ENCODE measurements at regions not wholly inside any gene's neighbourhood (a gene's known extent, or its start where the extent isn't known, plus 50 kb on each side); places are given as distances from the start of the nearest gene placed in this dataset.

DNA sequence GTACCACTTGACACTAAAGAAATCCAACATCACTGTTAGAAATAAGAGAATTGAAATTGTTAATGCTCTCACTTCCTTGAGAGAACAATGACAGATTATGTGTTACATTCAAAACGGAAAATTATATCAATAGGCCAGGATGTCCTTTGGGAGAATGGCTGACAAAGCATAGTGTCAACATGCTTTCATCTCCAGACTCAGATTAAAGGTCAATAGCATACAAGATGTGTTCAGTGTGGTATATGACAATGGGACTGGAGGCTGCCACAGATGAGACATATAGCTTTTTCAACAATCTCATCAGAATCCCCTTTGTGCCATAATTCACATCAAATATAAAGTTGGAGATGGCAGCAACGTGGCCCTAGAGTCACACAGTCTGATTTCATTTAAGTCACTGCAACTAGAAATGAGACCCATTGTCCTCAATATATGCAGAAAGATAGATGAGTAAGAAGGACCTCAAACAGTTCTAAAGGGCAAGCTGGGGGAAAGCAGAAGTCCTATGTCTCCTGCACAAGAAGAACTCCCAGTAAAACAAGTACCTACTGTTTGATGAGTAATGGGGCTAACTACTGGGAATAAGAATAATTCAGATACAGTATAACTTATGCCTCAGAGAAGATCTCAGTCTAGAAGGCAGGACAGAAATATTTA lies 327.9 kb downstream of the TTLL7 start:
- TF ChIP-seq, protein P1, sequence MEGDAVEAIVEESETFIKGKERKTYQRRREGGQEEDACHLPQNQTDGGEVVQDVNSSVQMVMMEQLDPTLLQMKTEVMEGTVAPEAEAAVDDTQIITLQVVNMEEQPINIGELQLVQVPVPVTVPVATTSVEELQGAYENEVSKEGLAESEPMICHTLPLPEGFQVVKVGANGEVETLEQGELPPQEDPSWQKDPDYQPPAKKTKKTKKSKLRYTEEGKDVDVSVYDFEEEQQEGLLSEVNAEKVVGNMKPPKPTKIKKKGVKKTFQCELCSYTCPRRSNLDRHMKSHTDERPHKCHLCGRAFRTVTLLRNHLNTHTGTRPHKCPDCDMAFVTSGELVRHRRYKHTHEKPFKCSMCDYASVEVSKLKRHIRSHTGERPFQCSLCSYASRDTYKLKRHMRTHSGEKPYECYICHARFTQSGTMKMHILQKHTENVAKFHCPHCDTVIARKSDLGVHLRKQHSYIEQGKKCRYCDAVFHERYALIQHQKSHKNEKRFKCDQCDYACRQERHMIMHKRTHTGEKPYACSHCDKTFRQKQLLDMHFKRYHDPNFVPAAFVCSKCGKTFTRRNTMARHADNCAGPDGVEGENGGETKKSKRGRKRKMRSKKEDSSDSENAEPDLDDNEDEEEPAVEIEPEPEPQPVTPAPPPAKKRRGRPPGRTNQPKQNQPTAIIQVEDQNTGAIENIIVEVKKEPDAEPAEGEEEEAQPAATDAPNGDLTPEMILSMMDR (IDR thresholded peaks at IDR 0.05; ENCODE audit: borderline replicate concordance, control extremely low read depth, extremely low read depth, insufficient read depth, missing control alignments) = no peak
- in situ Hi-C loops (cut with MboI; ENCODE audit: low sequenced_read_pairs, unreplicated experiment) = no loop called here
- DNase-seq (ENCODE audit: low spot score) = no peak

DNA sequence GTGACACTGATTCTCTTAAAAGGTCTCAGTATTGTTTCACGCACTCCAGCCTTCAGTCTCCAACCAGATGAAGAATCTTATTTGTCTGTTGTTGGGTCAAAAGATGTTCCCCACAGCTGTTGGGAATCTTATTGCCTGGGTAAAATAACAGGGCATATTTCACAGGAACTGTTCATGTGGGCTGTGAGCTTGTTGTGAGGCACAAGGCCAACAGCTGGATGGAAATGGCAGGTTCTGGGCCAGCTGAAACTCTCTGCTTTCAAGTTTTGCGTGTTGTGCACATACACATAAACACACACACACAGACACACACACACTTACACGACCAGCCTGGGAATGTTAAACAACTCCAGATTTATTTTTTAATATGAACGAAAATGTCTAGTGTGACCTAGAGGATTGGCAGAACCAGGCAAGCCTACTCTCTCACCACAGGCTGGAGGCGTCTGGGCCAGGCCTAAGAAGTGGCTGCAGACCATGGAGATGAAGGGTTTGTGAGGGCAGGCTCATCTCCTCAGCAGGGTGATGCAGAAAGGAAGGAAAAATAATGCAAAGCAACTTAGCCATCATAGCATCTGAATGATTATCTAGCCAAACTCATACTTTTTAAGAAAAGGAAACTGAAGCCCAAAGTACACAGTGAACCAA lies 357.0 kb downstream of the TTLL7 start:
- in situ Hi-C loops (cut with MboI; ENCODE audit: low sequenced_read_pairs, unreplicated experiment) = no loop called here
- TF ChIP-seq, protein P1 (IDR thresholded peaks at IDR 0.05; ENCODE audit: borderline replicate concordance, control extremely low read depth, extremely low read depth, insufficient read depth, missing control alignments) = no peak
- DNase-seq (ENCODE audit: low spot score) = no peak

DNA sequence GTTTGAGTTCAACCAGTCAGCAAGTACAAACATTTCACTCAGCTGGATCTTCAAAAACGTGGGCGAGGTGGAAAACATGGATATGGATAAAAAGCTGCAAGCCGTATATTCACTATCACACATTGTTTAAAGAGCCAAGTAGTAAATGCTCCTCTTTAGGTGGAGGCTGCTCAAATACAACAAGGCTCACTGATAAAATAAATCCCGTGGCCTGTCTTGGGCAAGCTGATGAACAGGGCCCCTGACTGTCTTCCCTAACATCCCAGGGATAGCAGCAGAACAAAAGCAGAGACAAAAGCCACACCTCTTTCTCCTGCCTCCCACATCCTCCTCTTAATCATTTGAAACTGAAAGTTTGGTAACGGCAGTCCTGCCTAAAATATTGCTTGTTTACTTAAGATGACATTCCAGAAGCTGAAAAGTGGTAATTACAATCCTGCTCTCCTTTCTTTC lies 357.7 kb downstream of the TTLL7 start:
- TF ChIP-seq, protein P1 (IDR thresholded peaks at IDR 0.05; ENCODE audit: borderline replicate concordance, control extremely low read depth, extremely low read depth, insufficient read depth, missing control alignments) = no peak
- in situ Hi-C loops (cut with MboI; ENCODE audit: low sequenced_read_pairs, unreplicated experiment) = no loop called here
- no peak for DNase-seq (ENCODE audit: low spot score)

DNA sequence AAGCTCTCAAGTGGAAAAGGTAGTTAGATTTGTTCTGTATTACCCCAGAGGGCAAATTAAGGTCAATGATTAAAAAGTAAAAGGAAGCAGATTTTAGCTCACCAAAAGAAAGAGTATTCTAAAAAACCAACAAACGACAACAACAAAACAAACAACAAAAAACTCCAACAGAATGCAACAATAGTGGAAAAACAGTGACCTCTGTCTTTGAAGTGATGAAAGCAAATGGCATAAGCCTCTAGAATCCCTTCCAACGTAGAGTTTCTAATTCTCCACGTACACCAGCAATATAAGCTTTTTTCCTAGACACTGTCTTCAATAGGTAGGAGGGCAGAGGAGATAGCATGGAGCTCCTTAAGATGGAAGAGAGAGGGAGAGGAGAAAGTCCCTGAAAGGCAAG lies 359.1 kb downstream of the TTLL7 start:
- in situ Hi-C loops (cut with MboI; ENCODE audit: low sequenced_read_pairs, unreplicated experiment) = no loop called here
- TF ChIP-seq, protein P1 (IDR thresholded peaks at IDR 0.05; ENCODE audit: borderline replicate concordance, control extremely low read depth, extremely low read depth, insufficient read depth, missing control alignments) = no peak
- no peak for DNase-seq (ENCODE audit: low spot score)

DNA sequence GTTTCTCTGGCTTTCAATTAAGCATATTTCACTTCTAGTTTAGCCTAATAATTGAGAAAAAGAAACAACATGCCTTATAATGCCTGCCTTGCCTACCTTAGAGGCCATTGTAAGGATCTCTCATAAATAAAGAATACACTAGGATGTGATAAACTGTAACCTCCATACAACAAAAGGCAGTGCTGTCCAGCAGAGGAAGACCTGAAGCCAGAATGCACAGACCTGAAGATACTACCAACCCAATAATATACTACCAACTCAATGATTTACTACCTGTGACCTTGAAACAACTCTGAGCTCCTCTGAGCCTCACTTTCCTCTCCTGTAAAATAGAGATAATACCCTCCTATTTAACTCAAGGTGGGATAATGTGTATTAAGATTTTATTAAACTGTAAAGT lies 361.3 kb downstream of the TTLL7 start:
- TF ChIP-seq, protein P1 (IDR thresholded peaks at IDR 0.05; ENCODE audit: borderline replicate concordance, control extremely low read depth, extremely low read depth, insufficient read depth, missing control alignments) = no peak
- DNase-seq (ENCODE audit: low spot score) = no peak
- in situ Hi-C loops (cut with MboI; ENCODE audit: low sequenced_read_pairs, unreplicated experiment) = no loop called here

DNA sequence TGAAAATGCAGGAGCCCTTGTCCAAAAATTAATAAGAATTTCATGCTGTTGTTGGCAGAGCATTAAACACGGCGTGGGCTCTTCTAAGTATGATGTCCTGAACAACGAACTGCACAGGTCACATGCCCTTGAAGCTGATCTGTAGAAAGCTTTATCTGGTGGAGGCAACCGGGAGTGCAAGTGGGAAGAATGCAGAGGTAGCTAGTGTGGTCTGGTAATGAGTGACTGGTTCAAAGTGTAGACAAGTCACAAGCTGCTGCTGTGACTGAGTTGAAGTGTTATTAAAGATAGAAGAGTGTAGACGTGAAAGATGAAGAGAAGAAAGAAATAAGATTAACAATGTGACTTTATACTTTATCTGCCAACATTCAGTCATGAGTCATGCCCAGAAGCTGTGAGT lies 361.9 kb downstream of the TTLL7 start:
- TF ChIP-seq, protein P1 (IDR thresholded peaks at IDR 0.05; ENCODE audit: borderline replicate concordance, control extremely low read depth, extremely low read depth, insufficient read depth, missing control alignments) = no peak
- no peak for DNase-seq (ENCODE audit: low spot score)
- in situ Hi-C loops (cut with MboI; ENCODE audit: low sequenced_read_pairs, unreplicated experiment) = no loop called here
